Thymus (tissue), 11 donors: ENCODE measurements at regions not wholly inside any gene's neighbourhood (a gene's known extent, or its start where the extent isn't known, plus 50 kb on each side); places are given as distances from the start of the nearest gene placed in this dataset.

Source experiments
- DNase-seq, 9 donors: peaks; one replicate each; pipeline ENCODE4 v3.0.0-alpha.2; 2013; ENCODE audit warnings: low spot score in 9 of 9, low read depth in 6 of 9, missing footprints in 1 of 9
- H3K27ac ChIP-seq, 2 donors: one replicate each; pipeline ENCODE4 v1.5.1; 2013; ENCODE audit warnings: control low read depth in 1 of 2, low read depth in 1 of 2, low read length in 1 of 2, mild to moderate bottlenecking in 1 of 2, moderate library complexity in 1 of 2
- H3K27me3 ChIP-seq, 2 donors: one replicate each; pipeline ENCODE4 v1.5.1; 2013; ENCODE audit warnings: low read length in 1 of 2; ENCODE audit not compliant: control insufficient read depth in 2 of 2, insufficient read depth in 1 of 2
- H3K36me3 ChIP-seq, 2 donors: one replicate each; pipeline ENCODE4 v1.5.1; 2013; ENCODE audit warnings: low read length in 1 of 2, mild to moderate bottlenecking in 1 of 2, moderate library complexity in 1 of 2; ENCODE audit not compliant: control insufficient read depth in 2 of 2, insufficient read depth in 2 of 2
- H3K4me1 ChIP-seq, 2 donors: one replicate each; pipeline ENCODE4 v1.5.1; 2013; ENCODE audit warnings: low read length in 2 of 2; ENCODE audit not compliant: control insufficient read depth in 2 of 2, insufficient read depth in 2 of 2
- H3K4me3 ChIP-seq, 2 donors: one replicate each; pipeline ENCODE4 v1.5.1; 2013; ENCODE audit warnings: low read length in 2 of 2, control low read depth in 1 of 2, mild to moderate bottlenecking in 1 of 2
- H3K9me3 ChIP-seq, 2 donors: one replicate each; pipeline ENCODE4 v1.5.1; 2013; ENCODE audit warnings: low read length in 1 of 2, mild to moderate bottlenecking in 1 of 2; ENCODE audit not compliant: control insufficient read depth in 2 of 2, insufficient read depth in 1 of 2
- WGBS: extraction: QIAGEN DNeasy Blood & Tissue Kit; methylation state at CpG from one replicate; pipeline ENCODE4 v1.1.7; 2013; 5-methylcytosine and 5-hydroxymethylcytosine counted together
- donor health status: healthy.

DNA sequence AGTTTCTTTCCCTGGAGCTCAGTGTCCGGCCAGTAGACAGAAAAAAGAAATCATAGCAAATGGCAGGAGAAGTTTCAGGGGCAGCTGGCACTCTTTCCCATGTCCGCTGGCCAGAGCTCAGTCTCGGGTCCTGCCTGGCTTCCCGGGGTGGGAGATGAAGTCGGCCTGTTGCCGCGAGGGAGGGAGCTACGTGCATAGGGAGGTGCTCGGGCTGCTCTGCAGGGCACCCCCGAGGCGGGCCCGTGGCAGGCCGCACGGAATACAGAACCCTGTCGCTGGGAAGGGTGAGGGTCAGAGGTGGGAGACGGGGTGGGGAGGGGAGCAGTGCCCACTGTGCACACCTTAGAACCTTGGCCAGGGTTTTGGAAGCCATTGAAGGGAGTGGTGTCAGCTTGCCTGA, 78.3 kb upstream of the FOXF1 start:
- no peaks in the 10 kb centered on the region for H3K9me3 ChIP-seq
- H3K4me1 ChIP-seq = no peaks in the 10 kb centered on the region
- no peak for DNase-seq
- no peak overlapping the region for H3K27ac ChIP-seq
- H3K36me3 ChIP-seq = no peaks in the 10 kb centered on the region
- 93% methylated on average over 16 of the region's 16 CpGs for WGBS
- H3K27me3 ChIP-seq = no peaks in the 10 kb centered on the region
- H3K4me3 ChIP-seq = no peak overlapping the region

DNA sequence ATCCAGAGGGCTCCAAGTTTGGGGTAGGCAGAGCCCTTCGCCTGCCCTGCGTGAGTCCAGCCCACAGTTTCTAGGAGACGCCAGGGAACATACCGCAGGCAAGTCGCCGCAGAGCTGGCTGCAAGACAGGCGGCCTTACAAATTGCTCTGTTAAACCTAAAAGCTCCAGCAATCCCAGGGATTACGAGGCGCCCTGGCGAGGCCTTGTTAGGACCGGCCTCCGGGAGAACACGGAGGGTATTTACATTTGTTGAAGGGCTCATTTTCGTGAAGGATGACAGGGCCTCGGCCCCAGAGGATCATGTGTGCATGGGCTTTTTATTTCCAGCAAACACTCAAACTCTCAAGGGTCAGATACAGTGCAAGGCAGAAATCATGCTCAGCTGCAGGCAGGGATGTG, 77.6 kb upstream of the FOXF1 start:
- Histone ChIP-seq H3K36me3 (no peaks in the 10 kb centered on the region), H3K4me1 (no peaks in the 10 kb centered on the region), H3K27me3 (no peaks in the 10 kb centered on the region), H3K27ac (no peak overlapping the region), H3K4me3 (no peak overlapping the region), H3K9me3 (no peaks in the 10 kb centered on the region)
- 76% methylated on average over 15 of the region's 15 CpGs for WGBS
- no peak for DNase-seq

DNA sequence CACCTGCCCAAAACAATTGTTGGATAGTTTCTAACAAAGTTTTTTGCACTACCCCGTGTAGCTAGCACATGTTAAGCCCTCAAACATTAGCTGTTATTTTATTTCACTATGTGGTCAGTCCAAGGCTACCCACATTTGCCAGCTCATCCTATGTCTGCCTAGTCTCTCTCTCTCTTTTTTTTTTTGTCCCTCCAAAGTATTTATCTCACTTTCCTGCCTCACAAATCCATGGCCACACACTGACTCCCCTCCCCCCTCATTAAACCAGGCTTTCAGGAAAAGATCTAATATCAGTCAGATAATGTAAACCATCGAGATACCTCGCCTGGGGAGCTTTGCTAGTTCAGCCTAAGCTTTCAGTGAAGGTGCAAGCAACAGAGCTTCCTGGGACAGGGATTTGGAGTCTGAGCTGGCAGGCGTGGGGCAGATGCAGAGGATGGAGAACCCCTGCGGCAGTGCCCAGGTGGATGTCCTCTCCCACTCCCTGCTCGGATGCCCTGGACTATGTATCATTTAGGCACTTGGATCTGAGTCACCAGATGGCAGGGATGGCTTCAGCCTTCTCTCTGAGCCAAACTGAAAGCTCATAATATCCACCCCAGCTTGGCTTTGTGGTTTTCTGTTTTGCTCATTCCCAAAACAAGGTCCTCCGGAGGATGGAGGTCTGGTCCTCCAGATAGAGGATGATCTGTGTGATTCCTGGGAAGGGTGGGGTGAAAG, 73.7 kb upstream of the FOXF1 start:
- Histone ChIP-seq H3K27me3 (peaks cover 0 to 2% of the 10 kb centered on the region in 2 donors), H3K27ac (no peak overlapping the region), H3K9me3 (no peaks in the 10 kb centered on the region), H3K4me3 (no peak overlapping the region), H3K4me1 (no peaks in the 10 kb centered on the region), H3K36me3 (no peaks in the 10 kb centered on the region)
- DNase-seq = no peak
- 89% methylated on average over 7 of the region's 7 CpGs for WGBS

DNA sequence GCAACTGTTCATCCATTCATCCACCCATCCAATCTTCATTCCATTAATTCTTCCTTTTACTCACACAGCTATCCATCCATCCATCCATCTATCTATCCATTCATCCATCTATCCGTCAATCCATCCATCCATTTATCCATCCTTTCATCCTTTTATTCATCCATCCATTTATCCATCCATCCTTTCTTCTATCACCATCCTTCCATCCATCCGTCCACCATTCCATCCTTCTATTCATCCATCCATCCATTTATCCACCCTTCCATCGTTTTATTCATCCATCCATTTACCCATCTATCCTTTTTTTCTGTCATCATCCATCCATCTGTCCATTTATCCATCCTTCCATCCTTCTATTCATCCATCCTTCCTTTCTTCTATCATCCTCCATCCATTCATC, 73.0 kb upstream of the FOXF1 start:
- Histone ChIP-seq H3K4me1 (no peaks in the 10 kb centered on the region), H3K27ac (no peak overlapping the region), H3K36me3 (no peaks in the 10 kb centered on the region), H3K9me3 (no peaks in the 10 kb centered on the region), H3K27me3 (peaks cover 0 to 5% of the 10 kb centered on the region in 2 donors), H3K4me3 (no peak overlapping the region)
- no peak for DNase-seq
- 86% methylated on average over 3 of the region's 3 CpGs for WGBS

DNA sequence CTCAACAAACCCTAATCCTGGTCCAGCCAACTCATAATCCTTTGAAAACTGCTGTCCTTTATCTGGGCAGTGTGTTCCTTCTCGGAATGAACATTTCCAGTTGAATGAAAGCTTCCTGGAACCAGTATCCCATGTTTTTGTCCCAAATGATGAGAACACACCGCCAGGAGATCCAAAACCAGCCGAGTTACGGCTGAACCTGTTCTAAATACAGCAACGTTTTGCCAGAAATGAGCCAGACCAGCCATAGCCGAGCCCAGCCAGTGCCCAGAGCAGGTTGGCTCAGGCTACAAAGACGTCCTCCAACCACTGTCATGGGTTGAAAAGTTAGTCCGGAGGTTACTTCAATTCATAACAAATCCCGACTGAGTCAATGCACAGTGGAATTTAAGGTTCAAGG, 67.6 kb upstream of the FOXF1 start:
- Histone ChIP-seq H3K9me3 (no peaks in the 10 kb centered on the region), H3K27me3 (peaks cover 0 to 26% of the 10 kb centered on the region in 2 donors), H3K4me3 (no peak overlapping the region), H3K36me3 (no peaks in the 10 kb centered on the region), H3K4me1 (no peaks in the 10 kb centered on the region), H3K27ac (no peak overlapping the region)
- 92% methylated on average over 9 of the region's 9 CpGs for WGBS
- no peak for DNase-seq

DNA sequence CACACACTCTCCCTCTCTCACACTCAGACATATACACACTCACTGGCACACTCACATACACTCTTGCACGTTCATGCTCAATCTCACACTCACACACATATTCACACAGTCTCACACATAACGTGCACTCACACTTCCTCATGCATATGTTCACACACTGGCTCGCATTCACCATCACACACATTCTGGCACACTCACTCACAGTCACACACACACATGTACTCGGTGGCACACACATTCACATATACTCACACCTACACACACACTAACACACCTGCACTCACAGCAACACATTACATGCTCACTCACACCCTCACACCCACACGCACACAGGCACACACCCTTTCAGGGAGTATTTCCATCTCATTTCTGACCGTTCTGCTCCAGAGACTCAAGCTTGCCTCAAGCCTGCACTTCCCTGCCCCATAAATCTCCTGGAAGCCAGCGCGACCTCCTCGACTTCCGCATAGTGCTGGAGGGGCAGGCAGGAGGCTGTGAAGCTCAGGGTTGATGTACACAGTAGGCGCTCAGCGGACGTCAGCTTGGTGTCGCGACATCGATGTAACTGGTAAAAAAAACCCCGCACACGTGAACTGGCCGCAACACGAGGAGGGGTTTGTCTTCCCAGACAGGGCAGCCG, 66.7 kb upstream of the FOXF1 start:
- Histone ChIP-seq H3K36me3 (no peaks in the 10 kb centered on the region), H3K4me1 (no peaks in the 10 kb centered on the region), H3K4me3 (no peak overlapping the region), H3K27me3 (peaks cover 0 to 29% of the 10 kb centered on the region in 2 donors), H3K27ac (no peak overlapping the region), H3K9me3 (no peaks in the 10 kb centered on the region)
- no peak for DNase-seq
- 20% methylated on average over 21 of the region's 21 CpGs for WGBS

DNA sequence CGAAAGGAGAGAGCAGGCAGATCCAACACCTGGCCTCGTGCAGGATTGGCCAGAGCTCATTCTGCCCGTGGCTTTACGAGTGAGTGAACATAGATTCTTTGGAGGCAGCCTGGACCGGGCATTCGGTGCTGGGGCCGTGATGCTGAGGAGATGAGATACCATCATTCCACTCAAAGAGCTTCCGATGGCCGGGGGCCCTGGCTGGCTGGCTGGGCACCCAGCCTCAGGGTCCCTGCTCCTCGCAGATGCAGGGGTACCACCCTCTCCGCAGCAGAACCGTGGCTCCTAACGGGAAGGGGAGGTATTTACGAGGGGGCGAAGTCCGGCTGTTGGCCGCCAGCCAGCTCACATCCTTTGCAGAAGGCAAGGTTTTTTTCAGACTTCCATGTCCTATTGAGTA, 66.1 kb upstream of the FOXF1 start:
- no peak overlapping the region for H3K4me3 ChIP-seq
- no peak for DNase-seq
- no peaks in the 10 kb centered on the region for H3K36me3 ChIP-seq
- H3K4me1 ChIP-seq = no peaks in the 10 kb centered on the region
- no peak overlapping the region for H3K27ac ChIP-seq
- no peaks in the 10 kb centered on the region for H3K9me3 ChIP-seq
- WGBS = 7% methylated on average over 17 of the region's 17 CpGs
- H3K27me3 ChIP-seq = peaks cover 0 to 32% of the 10 kb centered on the region in 2 donors

DNA sequence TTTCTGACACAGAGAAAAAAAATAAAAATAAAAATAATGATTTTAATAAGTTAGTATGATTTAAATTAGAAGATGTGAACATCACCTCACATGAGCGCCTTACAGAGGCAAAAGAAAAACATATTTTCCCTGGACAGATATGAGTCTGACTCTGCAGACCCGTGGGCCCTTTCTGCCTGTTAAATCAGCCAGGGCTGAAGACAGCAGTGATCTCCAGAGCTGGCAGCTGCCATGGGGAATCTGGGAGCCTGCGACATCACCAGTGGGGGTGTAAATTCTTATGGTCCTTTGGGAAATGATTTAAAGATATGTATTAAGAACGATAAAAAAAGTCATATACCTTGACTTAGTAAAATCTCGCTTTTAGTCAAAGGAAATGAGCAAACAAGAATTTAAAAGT, 65.7 kb upstream of the FOXF1 start:
- H3K4me1 ChIP-seq = no peaks in the 10 kb centered on the region
- H3K27me3 ChIP-seq = peaks cover 0 to 34% of the 10 kb centered on the region in 2 donors
- no peak for DNase-seq
- 44% methylated on average over 5 of the region's 5 CpGs for WGBS
- H3K27ac ChIP-seq = no peak overlapping the region
- H3K9me3 ChIP-seq = no peaks in the 10 kb centered on the region
- H3K36me3 ChIP-seq = no peaks in the 10 kb centered on the region
- no peak overlapping the region for H3K4me3 ChIP-seq

DNA sequence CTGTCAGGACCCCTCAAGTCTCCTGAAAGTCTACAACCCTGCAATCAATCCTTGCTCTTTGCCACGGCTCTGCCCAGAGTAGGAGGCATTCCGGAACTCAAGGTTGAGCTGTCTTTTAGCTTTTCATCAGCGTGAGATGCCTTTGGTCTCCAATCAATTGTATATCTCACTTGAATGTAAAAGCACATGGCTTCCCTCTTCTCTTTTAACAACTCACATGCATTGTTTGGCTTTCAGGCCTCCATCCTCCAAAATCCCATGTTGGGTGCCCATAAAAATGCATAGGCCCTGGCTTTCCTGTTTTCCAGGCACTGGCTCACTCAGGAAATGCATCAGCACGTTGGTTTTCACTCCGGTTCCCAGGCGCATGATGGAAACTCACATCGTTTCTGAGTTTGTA, 64.0 kb upstream of the FOXF1 start:
- Histone ChIP-seq H3K4me3 (no peak overlapping the region), H3K4me1 (no peaks in the 10 kb centered on the region), H3K36me3 (no peaks in the 10 kb centered on the region), H3K9me3 (no peaks in the 10 kb centered on the region), H3K27ac (no peak overlapping the region), H3K27me3 (peaks cover 0 to 34% of the 10 kb centered on the region in 2 donors)
- no peak for DNase-seq
- 79% methylated on average over 7 of the region's 7 CpGs for WGBS
